Omental fat pad (tissue), 3 donors: ENCODE measurements at regions not wholly inside any gene's neighbourhood (a gene's known extent, or its start where the extent isn't known, plus 50 kb on each side); places are given as distances from the start of the nearest gene placed in this dataset.

ENCODE experiments used
- ATAC-seq: fragments of 150-250 bp; one replicate; pipeline ENCODE4 v1.9.1; 2016; ENCODE audit warnings: mild to moderate bottlenecking, moderate library complexity; ENCODE audit not compliant: low FRiP score
- DNase-seq: peaks from one replicate; pipeline ENCODE4 v3.0.0-alpha.2; 2019; ENCODE audit warnings: low spot score
- CTCF ChIP-seq, 3 donors: fragments of 450-650 bp; IDR thresholded peaks; one replicate each; pipeline ENCODE4 v1.5.1; 2016 to 2017; ENCODE audit warnings: antibody characterized with exemption in 3 of 3, mild to moderate bottlenecking in 3 of 3, moderate library complexity in 2 of 3

DNA sequence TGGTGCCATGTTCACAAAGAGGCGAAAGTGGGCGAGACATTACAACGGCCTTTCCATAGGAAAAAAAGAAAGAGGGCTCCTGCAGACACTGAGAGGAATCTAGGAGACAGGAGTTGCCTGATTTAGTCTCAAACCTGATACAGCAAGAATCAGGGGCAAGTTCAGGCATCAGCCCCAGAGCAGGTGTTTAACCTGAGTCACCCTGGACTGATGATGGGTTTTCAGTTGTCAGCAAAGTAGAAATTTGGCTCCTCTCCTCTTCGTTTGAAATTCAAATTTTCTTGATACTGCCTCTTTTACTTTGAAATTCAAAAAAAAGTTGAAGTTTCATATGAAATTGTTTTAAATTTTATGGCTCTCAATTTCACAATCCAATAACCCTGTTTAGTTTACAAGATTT is 189.5 kb downstream of the ABCC12 start:
- no peak for TF ChIP-seq CTCF (IDR thresholded peaks at IDR 0.05)
- ATAC-seq (no peak), DNase-seq (no peak)

DNA sequence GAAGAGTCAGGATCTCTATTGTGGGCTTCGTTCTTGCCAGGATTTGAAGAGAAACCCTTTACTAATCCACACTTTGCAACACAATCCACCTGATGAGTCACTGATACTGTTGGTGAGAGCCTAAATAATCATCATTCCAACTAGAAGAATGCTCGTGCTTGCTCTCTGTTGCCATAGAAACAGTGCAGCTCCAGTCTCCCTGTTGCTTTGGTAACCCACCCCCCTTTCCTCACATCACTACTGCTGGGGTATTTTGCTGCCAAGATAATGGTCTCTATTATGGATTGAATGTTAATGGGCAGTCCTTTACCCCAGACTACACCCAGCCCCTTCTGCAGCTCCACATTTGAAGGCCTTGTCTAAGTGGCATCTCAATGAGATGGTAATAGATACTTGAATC is 190.4 kb downstream of the ABCC12 start:
- TF ChIP-seq CTCF (IDR thresholded peaks at IDR 0.05), result no peak
- no peak for DNase-seq
- ATAC-seq, result no peak

DNA sequence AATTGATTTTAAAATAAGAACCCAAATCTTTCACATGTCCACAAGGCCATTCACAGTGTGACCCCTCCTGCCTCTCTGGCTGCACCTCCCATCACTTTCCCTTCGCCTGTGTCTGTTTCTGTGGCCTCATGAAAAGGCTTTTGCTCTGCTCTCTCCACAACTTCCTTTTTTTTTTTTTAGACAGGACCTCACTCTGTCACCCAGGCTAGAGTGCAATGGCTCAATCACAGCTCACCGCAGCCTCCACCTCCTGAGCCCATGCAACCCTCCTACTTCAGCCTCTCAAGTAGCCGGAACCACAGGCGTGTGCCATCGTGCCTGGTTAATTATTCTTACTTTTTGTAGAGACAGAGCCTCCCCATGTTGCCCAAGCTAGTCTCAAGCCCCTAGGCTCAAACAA is 197.1 kb downstream of the ABCC12 start:
- no peak for TF ChIP-seq CTCF (IDR thresholded peaks at IDR 0.05)
- no peak for ATAC-seq
- DNase-seq, result no peak

DNA sequence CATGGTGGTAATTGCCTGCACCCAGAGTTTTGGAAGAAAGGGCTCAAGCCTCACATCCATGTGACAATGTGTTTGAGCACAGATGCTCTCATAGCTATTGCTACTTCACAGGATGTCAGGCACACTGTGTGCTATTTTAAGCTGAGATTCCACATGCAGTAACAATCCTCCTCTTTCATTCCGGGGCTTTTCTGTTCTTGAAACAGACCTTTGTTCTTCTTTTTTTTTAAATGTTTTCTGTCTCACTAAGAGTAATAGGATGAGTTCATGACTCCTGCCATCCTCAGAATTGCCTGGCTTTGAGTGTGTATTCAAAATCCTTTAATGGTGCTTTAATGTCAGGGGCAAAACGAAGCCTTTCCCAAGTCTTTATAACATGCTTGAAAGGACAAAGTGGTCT is 198.9 kb downstream of the ABCC12 start:
- no peak for TF ChIP-seq CTCF (IDR thresholded peaks at IDR 0.05)
- ATAC-seq (no peak), DNase-seq (no peak)

- TF ChIP-seq CTCF (IDR thresholded peaks at IDR 0.05), result no peak
- no peak for DNase-seq
- ATAC-seq, result no peak
Measured at GRCh38 chr16:47949714-47950113, 206.1 kb downstream of the ABCC12 start.

GRCh38 chr16:47949276-47949675 is 206.5 kb downstream of the ABCC12 start:
- ATAC-seq (no peak), DNase-seq (no peak)
- TF ChIP-seq CTCF (IDR thresholded peaks at IDR 0.05), result no peak

DNA sequence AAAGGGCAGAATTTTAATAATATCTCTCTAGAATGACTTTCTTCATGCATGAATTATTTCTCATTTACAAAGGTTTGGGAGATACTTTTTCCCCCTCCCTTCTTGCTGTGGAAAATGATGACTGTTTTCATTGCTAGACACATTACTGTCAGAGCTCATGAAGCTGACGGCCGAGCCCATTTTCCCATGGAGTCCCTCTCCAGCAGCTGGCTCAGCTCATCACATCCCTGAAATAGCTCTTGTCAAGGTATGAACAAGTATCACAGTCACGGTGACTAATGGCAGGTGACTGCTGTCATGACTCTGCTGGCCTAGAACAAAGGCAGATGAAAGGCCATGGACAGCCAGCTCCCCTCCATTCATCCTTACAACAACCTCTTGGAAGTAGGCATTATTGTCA is 208.1 kb downstream of the ABCC12 start:
- TF ChIP-seq CTCF (IDR thresholded peaks at IDR 0.05), result no peak
- no peak for ATAC-seq
- DNase-seq, result no peak
